Pancreas (tissue), 10 donors: ENCODE measurements at regions not wholly inside any gene's neighbourhood (a gene's known extent, or its start where the extent isn't known, plus 50 kb on each side); places are given as distances from the start of the nearest gene placed in this dataset.

Experiments used
- ATAC-seq, 4 donors: fragments of 200-7000 bp; cut with Tn5 transposase; one replicate each; pipeline versions ENCODE4 v1.8.0 to v1.9.1; 2020; ENCODE audit warnings: mild to moderate bottlenecking in 4 of 4, moderate library complexity in 4 of 4
- DNase-seq, 6 donors: peaks; one replicate each; pipeline ENCODE4 v3.0.0-alpha.2; 2020
- FAIRE-seq: peaks from 2 replicates; lab custom pipeline; 2012; peaks lifted over from hg19 to GRCh38; lab: Jason Lieb, UNC
- H3K27ac ChIP-seq, 4 donors: fragments of 200-600 bp; sonication (generic); 1 replicate in 3 of 4; 2 replicates in 1 of 4; pipeline versions ENCODE4 v1.5.0 to v1.8.0; 2020
- H3K27me3 ChIP-seq, 4 donors: fragments of 200-600 bp; one replicate each; pipeline ENCODE4 v1.8.0; 2021
- H3K36me3 ChIP-seq, 3 donors: fragments of 200-600 bp; sonication (generic) in 1 of 3; one replicate each; pipeline versions ENCODE4 v1.5.0 to v1.8.0; 2020 to 2021
- H3K4me1 ChIP-seq, 3 donors: fragments of 200-600 bp; one replicate each; pipeline ENCODE4 v1.8.0; 2021
- H3K4me3 ChIP-seq, 4 donors: fragments of 200-600 bp; sonication (generic) in 2 of 4; one replicate each; pipeline versions ENCODE4 v1.5.0 to v1.8.0; 2020 to 2021
- H3K9me3 ChIP-seq, 4 donors: fragments of 200-600 bp; one replicate each; pipeline ENCODE4 v1.8.0; 2021
- CTCF ChIP-seq, 4 donors: fragments of 200-600 bp; sonication (generic) in 3 of 4; IDR thresholded peaks; one replicate each; pipeline versions ENCODE4 v1.5.0 to v1.8.0; 2021; ENCODE audit warnings: antibody characterized with exemption in 4 of 4
- WGBS, 2 donors: extraction: QIAGEN DNeasy Blood & Tissue Kit; methylation state at CpG; one replicate each; pipeline ENCODE4 v1.1.7; 2013; 5-methylcytosine and 5-hydroxymethylcytosine counted together
- intact Hi-C, 3 donors: fragments of 100-400 bp; cut with DNase I; formaldehyde crosslinking; loops; one replicate each; pipeline versions ENCODE4 v1.11.1 to v1.14.2; 2022
- donor health status: healthy with polysubstance abuse.
- donor health status: DM: no; HTN: no; CAD: no; lungs with moderate emphysema.
- donor health status: DM: no; HTN: no; CAD: no.
- donor health status: control.
- donor health status: control.
- donor health status: Bipolar disorder and iron deficiency.
- donor health status: DM: yes; HTN: yes; CAD: no.
- donor health status: DM: no; HTN: no; CAD: no.
- donor health status: DM: no; HTN: no; CAD: no.
- donor health status: DM: yes; HTN: yes; CAD: no.

GRCh38 chr4:10981576-10981975, 297.0 kb upstream of the CLNK start:
- H3K9me3 ChIP-seq: no peaks in the 10 kb centered on the region
- intact Hi-C loops: no loop called here

GRCh38 chr4:10981096-10981495, 296.5 kb upstream of the CLNK start:
- H3K27me3 ChIP-seq: no peaks in the 10 kb centered on the region
- H3K9me3 ChIP-seq: no peaks in the 10 kb centered on the region
- H3K4me3 ChIP-seq: no peak overlapping the region
- TF ChIP-seq CTCF (IDR thresholded peaks at IDR 0.05): no peak
- ATAC-seq (no peak), DNase-seq (no peak), FAIRE-seq (no peak)
- intact Hi-C loops: no loop called here
- WGBS, 2 donors: 50 to 61% methylated on average over 5 of the region's 5 CpGs
- H3K4me1 ChIP-seq: peaks cover 0 to 7% (median 0%) of the 10 kb centered on the region in 3 donors
- no peaks in the 10 kb centered on the region for H3K36me3 ChIP-seq
- H3K27ac ChIP-seq: no peak overlapping the region

More at GRCh38 chr4:10981576-10981975, 297.0 kb upstream of the CLNK start:
- ATAC-seq (no peak), DNase-seq (no peak), FAIRE-seq (no peak)
- WGBS, 2 donors: 11% methylated on average over 1 of the region's 1 CpG
- H3K4me3 ChIP-seq: no peak overlapping the region
- peaks cover 0 to 7% (median 0%) of the 10 kb centered on the region in 3 donors for H3K4me1 ChIP-seq
- H3K36me3 ChIP-seq: no peaks in the 10 kb centered on the region
- no peak overlapping the region for H3K27ac ChIP-seq
- no peaks in the 10 kb centered on the region for H3K27me3 ChIP-seq
- no peak for TF ChIP-seq CTCF (IDR thresholded peaks at IDR 0.05)

GRCh38 chr4:10979032-10979431, 294.5 kb upstream of the CLNK start:
- Histone ChIP-seq H3K36me3 (no peaks in the 10 kb centered on the region), H3K9me3 (no peaks in the 10 kb centered on the region), H3K4me1 (peaks cover 0 to 7% (median 0%) of the 10 kb centered on the region in 3 donors), H3K27me3 (no peaks in the 10 kb centered on the region), H3K4me3 (no peak overlapping the region), H3K27ac (no peak overlapping the region)
- TF ChIP-seq CTCF (IDR thresholded peaks at IDR 0.05): no peak
- DNase-seq: no peak
- intact Hi-C loops: no loop called here
- WGBS, 2 donors: 75 to 89% methylated on average over 2 of the region's 2 CpGs
- ATAC-seq: no peak
- FAIRE-seq: no peak

GRCh38 chr4:10977534-10977933, 293.0 kb upstream of the CLNK start:
- ATAC-seq (no peak), FAIRE-seq (no peak), DNase-seq (no peak)
- peaks cover 0 to 7% (median 0%) of the 10 kb centered on the region in 3 donors for H3K4me1 ChIP-seq
- H3K27me3 ChIP-seq: no peaks in the 10 kb centered on the region
- H3K9me3 ChIP-seq: no peaks in the 10 kb centered on the region
- intact Hi-C loops: no loop called here
- H3K27ac ChIP-seq: no peak overlapping the region
- no peaks in the 10 kb centered on the region for H3K36me3 ChIP-seq
- TF ChIP-seq CTCF (IDR thresholded peaks at IDR 0.05): no peak
- no peak overlapping the region for H3K4me3 ChIP-seq
- 53 to 69% methylated on average over 2 of the region's 2 CpGs for WGBS, 2 donors

GRCh38 chr4:10974371-10974770, 289.8 kb upstream of the CLNK start:
- Histone ChIP-seq H3K4me1 (no peaks in the 10 kb centered on the region), H3K27me3 (no peaks in the 10 kb centered on the region), H3K9me3 (no peaks in the 10 kb centered on the region), H3K36me3 (no peaks in the 10 kb centered on the region), H3K4me3 (no peak overlapping the region), H3K27ac (no peak overlapping the region)
- no peak for ATAC-seq
- intact Hi-C loops: no loop called here
- FAIRE-seq: no peak
- no peak for TF ChIP-seq CTCF (IDR thresholded peaks at IDR 0.05)
- DNase-seq: no peak
- 73 to 84% methylated on average over 9 of the region's 9 CpGs for WGBS, 2 donors
